ENCODE measurements at regions not wholly inside any gene's neighbourhood (a gene's known extent, or its start where the extent isn't known, plus 50 kb on each side); places are given as distances from the start of the nearest gene placed in this dataset.

DNA sequence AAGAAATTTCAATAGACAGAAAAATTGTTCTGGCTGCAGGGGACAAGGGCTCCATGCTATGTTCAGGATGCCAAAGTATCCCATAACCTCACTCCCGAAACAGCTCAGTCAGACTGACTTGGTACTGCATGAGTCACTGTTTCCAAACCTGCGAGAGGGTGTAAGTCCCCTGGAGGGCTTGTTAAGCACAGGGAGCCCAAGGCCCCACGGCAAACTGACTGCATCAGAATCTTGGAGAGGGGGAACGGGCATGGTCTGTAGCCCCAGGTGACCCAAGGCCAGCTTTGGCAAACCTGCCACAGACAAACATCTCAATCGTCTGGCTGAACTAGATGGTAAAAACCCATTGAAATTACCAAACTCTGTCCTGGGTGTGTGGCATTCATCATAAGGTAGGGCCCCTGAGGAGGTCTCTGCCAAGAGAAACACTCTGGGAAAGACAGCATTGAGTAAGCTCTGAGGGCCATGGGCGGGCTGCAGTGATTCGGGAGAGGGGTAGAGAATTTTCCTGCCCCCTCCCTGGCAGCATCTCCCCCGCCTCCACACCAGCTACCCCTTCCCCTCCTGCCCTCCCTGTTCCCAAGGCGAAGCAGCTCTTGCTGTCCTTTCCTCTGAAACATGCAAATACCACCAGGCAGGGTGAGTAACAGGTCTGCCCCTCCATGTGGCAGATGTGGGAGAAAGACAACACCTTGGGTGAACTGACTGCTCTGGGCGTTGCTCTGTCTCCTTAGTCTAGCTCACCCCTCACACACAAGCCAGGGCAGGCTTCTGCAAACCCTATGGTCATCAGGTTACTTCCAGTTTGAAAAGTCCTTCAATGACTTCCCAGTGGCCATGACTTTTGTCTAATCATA is 274.7 kb upstream of the SIX2 start:
- no peak overlapping the region for H3K27ac ChIP-seq (ENCODE audit: low read length)
- H3K9ac ChIP-seq (ENCODE audit: low read length), result no peak overlapping the region
- H3K4me1 ChIP-seq (ENCODE audit: control insufficient read depth, low read depth, low read length), result no peaks in the 10 kb centered on the region
- H3K9me3 ChIP-seq (ENCODE audit: control insufficient read depth, low read depth, low read length), result no peaks in the 10 kb centered on the region
- H3K4me3 ChIP-seq (ENCODE audit: low read length), result no peak overlapping the region
- H3K36me3 ChIP-seq (ENCODE audit: control insufficient read depth, low read depth, low read length), result no peaks in the 10 kb centered on the region
- H3K27me3 ChIP-seq (ENCODE audit: control insufficient read depth, insufficient read depth, low read length), result no peaks in the 10 kb centered on the region

DNA sequence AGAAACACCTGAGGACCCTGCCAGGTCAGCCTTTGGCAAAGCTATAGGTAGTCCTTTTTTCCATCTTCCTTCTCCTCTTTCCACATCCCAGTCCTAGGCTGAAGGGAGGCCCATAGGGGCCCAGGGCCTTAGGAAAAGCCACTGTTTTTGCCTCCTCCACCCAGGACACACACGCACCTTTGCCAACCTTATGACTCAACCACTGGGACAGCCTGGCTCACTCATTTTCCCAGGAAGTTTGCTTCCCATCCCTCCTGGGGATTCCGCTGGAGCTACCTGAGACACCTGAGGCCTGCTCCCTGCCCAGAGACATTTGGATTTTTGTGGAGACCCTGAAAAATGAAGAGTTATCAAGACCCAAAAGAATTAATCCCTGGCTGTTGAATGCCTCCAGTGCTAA is 273.4 kb upstream of the SIX2 start:
- H3K4me1 ChIP-seq (ENCODE audit: control insufficient read depth, low read depth, low read length), result no peaks in the 10 kb centered on the region
- no peak overlapping the region for H3K27ac ChIP-seq (ENCODE audit: low read length)
- no peak overlapping the region for H3K4me3 ChIP-seq (ENCODE audit: low read length)
- no peaks in the 10 kb centered on the region for H3K9me3 ChIP-seq (ENCODE audit: control insufficient read depth, low read depth, low read length)
- no peaks in the 10 kb centered on the region for H3K36me3 ChIP-seq (ENCODE audit: control insufficient read depth, low read depth, low read length)
- no peak overlapping the region for H3K9ac ChIP-seq (ENCODE audit: low read length)
- H3K27me3 ChIP-seq (ENCODE audit: control insufficient read depth, insufficient read depth, low read length), result no peaks in the 10 kb centered on the region

DNA sequence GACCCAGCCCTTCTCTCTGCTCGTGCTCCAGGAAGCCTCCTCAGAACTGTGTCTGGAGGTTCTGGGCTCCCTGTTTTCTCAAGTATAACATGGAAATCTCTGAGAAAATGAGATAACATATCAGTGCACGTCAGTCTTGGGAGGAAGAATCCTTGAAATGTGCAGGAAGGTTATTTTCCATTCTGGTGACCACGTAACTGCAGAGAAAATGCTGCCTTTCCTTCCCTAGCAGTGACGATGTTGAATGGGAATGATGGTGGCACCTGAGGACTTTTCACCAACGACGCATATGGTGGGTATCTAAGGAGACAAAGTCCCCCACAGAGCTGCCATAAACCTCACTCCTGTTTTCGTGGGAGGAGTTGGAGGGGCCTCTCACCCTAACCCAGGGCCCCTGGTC is 272.1 kb upstream of the SIX2 start:
- Histone ChIP-seq H3K27ac (ENCODE audit: low read length) (no peak overlapping the region), H3K9me3 (ENCODE audit: control insufficient read depth, low read depth, low read length) (no peaks in the 10 kb centered on the region), H3K27me3 (ENCODE audit: control insufficient read depth, insufficient read depth, low read length) (no peaks in the 10 kb centered on the region), H3K9ac (ENCODE audit: low read length) (no peak overlapping the region), H3K4me1 (ENCODE audit: control insufficient read depth, low read depth, low read length) (no peaks in the 10 kb centered on the region), H3K4me3 (ENCODE audit: low read length) (no peak overlapping the region), H3K36me3 (ENCODE audit: control insufficient read depth, low read depth, low read length) (no peaks in the 10 kb centered on the region)

DNA sequence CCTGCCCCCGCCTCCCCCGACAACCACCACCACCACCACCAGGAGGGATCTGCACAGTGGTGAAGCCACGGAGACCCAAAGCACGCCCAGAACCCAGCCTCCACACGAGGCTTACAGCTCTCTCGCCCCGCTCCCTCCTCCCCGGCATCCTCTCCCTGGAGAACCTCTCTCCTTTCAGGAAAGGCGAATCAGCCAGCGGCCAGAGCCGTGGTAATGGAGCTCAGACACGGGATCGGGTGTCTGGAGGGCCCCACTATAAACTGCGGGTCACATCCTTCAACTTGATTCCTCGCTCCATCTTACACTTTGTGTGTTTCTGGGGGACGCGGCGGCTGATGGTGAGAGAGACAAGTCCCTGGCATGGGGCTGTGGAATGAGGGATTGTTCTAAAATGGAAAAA is 271.5 kb upstream of the SIX2 start:
- no peaks in the 10 kb centered on the region for H3K4me1 ChIP-seq (ENCODE audit: control insufficient read depth, low read depth, low read length)
- H3K9ac ChIP-seq (ENCODE audit: low read length), result no peak overlapping the region
- H3K27ac ChIP-seq (ENCODE audit: low read length), result no peak overlapping the region
- H3K9me3 ChIP-seq (ENCODE audit: control insufficient read depth, low read depth, low read length), result no peaks in the 10 kb centered on the region
- no peaks in the 10 kb centered on the region for H3K36me3 ChIP-seq (ENCODE audit: control insufficient read depth, low read depth, low read length)
- H3K4me3 ChIP-seq (ENCODE audit: low read length), result no peak overlapping the region
- no peaks in the 10 kb centered on the region for H3K27me3 ChIP-seq (ENCODE audit: control insufficient read depth, insufficient read depth, low read length)

DNA sequence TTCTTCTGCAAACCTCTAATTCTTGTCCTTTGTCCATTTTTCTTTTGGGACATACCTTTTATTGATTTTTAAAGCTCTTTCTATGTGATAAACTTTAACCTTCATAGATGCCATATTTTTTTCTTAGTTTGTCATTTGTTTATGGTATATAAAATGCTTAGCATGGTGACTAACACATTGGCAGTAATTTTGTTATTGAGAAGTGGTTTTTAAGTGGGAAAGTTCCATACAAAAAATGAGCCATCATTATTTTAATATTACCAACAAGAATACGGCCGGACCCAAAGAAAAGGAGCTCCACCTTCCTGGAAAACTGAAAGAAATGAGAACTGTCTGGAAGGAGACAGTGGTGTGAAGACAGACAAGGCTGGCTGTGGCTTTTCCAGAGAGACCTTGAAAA is 270.1 kb upstream of the SIX2 start:
- Histone ChIP-seq H3K4me1 (ENCODE audit: control insufficient read depth, low read depth, low read length) (peaks cover 6% of the 10 kb centered on the region), H3K27me3 (ENCODE audit: control insufficient read depth, insufficient read depth, low read length) (no peaks in the 10 kb centered on the region), H3K9me3 (ENCODE audit: control insufficient read depth, low read depth, low read length) (no peaks in the 10 kb centered on the region), H3K9ac (ENCODE audit: low read length) (no peak overlapping the region), H3K36me3 (ENCODE audit: control insufficient read depth, low read depth, low read length) (no peaks in the 10 kb centered on the region), H3K27ac (ENCODE audit: low read length) (no peak overlapping the region), H3K4me3 (ENCODE audit: low read length) (no peak overlapping the region)

DNA sequence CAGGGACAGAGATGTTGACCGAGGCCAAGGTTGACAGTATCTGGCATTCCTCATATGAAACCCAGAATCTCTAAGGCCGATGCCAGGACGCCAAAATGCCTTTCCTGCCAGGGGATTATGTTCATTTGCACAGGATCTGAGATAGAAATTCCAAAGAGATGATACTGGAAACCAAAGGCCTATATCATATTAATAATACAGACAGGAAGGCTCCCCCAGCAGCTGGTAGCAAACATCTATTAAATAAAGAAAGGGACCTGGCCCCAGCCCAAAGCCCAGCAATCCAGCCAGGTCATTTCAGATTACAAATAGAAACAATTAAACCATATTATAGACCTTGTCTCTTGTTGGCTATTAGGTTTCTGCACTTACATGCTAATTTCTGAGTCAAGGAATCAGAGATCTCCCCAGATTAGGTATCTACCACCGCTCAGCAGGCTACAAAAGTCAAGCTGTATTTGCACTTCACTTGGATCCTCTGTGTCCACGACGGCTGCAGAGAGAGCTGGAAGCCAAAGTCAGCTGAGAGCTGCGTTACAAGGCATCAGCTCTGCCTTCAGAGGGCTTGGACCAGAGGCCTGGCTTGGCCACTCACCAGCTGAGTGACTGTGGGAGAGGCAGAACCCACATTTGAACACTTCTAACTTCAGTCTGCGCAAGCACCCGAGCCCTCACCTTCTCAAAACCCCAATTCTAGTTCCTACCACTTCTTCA is 269.3 kb upstream of the SIX2 start:
- no peaks in the 10 kb centered on the region for H3K9me3 ChIP-seq (ENCODE audit: control insufficient read depth, low read depth, low read length)
- H3K36me3 ChIP-seq (ENCODE audit: control insufficient read depth, low read depth, low read length), result no peaks in the 10 kb centered on the region
- no peak overlapping the region for H3K9ac ChIP-seq (ENCODE audit: low read length)
- no peak overlapping the region for H3K27ac ChIP-seq (ENCODE audit: low read length)
- no peaks in the 10 kb centered on the region for H3K27me3 ChIP-seq (ENCODE audit: control insufficient read depth, insufficient read depth, low read length)
- no peak overlapping the region for H3K4me3 ChIP-seq (ENCODE audit: low read length)
- H3K4me1 ChIP-seq (ENCODE audit: control insufficient read depth, low read depth, low read length), result peaks cover 14% of the 10 kb centered on the region

DNA sequence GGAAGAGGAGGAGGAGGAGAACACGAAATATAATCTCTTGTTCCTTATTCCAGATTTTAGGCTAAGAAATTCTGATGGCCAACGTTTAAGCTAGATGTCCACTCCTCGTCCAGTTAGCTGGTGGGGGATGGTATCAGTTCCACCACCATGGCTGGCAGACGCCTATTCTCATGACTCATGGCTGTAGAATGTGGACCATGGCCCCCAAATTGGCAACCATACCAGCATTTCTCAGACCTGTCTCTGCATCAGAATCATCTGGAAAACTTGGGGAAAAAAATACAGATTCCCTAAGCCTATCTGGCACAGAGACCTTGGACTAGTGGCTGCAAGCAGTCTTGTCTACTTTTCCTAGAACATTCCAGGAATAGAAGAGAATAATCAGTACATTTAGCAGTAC is 267.7 kb upstream of the SIX2 start:
- Histone ChIP-seq H3K4me3 (ENCODE audit: low read length) (no peak overlapping the region), H3K9me3 (ENCODE audit: control insufficient read depth, low read depth, low read length) (no peaks in the 10 kb centered on the region), H3K9ac (ENCODE audit: low read length) (no peak overlapping the region), H3K4me1 (ENCODE audit: control insufficient read depth, low read depth, low read length) (peaks cover 19% of the 10 kb centered on the region), H3K36me3 (ENCODE audit: control insufficient read depth, low read depth, low read length) (no peaks in the 10 kb centered on the region), H3K27me3 (ENCODE audit: control insufficient read depth, insufficient read depth, low read length) (no peaks in the 10 kb centered on the region), H3K27ac (ENCODE audit: low read length) (no peak overlapping the region)

DNA sequence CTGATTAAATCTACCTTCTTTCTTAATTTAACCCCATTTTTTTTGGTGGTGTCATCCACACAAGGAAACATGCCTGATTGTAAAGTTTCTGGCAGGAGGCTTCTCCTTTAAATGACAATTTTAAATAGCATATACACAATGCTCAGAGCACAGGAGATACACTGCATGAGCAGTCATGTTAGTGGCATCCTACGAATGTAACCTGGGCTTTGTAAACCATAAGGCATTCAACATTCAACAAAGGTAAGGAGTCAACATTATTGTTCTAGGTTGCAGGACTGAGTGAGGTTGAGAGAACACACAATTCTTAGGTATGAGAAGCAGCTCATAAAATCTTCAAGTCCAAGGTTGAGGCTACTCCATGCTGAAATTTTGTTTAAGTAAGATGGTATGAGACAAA is 266.6 kb upstream of the SIX2 start:
- Histone ChIP-seq H3K9ac (ENCODE audit: low read length) (no peak overlapping the region), H3K36me3 (ENCODE audit: control insufficient read depth, low read depth, low read length) (no peaks in the 10 kb centered on the region), H3K4me1 (ENCODE audit: control insufficient read depth, low read depth, low read length) (peaks cover 19% of the 10 kb centered on the region), H3K27me3 (ENCODE audit: control insufficient read depth, insufficient read depth, low read length) (no peaks in the 10 kb centered on the region), H3K27ac (ENCODE audit: low read length) (no peak overlapping the region), H3K9me3 (ENCODE audit: control insufficient read depth, low read depth, low read length) (no peaks in the 10 kb centered on the region), H3K4me3 (ENCODE audit: low read length) (no peak overlapping the region)

DNA sequence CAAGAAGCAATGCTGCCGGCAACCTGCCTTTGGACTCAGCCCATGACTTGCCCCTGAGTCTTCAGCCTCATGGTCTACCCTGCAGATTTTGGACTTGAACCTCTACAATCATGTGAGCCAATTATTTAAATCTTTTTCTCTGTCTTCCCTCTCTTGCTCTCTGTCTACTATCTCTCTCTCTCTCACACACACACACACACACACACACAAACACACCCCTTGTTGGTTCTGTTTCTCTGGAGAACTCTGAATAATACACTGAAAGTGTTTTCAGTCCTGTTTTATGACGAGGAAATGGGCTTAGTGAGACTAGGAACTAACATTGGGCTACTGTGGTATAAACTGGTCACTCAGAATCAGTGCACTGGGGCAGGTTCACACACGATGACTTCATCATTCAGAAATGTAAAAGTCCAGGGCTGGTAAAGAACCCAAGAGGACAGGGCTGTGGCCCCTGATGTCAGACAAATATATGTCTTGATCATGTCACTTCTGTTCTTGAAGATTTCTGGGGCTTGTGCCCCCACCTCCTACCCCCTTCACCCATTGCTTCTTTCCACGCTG is 266.1 kb upstream of the SIX2 start:
- H3K27ac ChIP-seq (ENCODE audit: low read length), result no peak overlapping the region
- no peaks in the 10 kb centered on the region for H3K9me3 ChIP-seq (ENCODE audit: control insufficient read depth, low read depth, low read length)
- H3K4me1 ChIP-seq (ENCODE audit: control insufficient read depth, low read depth, low read length), result peaks cover 19% of the 10 kb centered on the region
- H3K27me3 ChIP-seq (ENCODE audit: control insufficient read depth, insufficient read depth, low read length), result no peaks in the 10 kb centered on the region
- no peaks in the 10 kb centered on the region for H3K36me3 ChIP-seq (ENCODE audit: control insufficient read depth, low read depth, low read length)
- H3K9ac ChIP-seq (ENCODE audit: low read length), result no peak overlapping the region
- no peak overlapping the region for H3K4me3 ChIP-seq (ENCODE audit: low read length)

DNA sequence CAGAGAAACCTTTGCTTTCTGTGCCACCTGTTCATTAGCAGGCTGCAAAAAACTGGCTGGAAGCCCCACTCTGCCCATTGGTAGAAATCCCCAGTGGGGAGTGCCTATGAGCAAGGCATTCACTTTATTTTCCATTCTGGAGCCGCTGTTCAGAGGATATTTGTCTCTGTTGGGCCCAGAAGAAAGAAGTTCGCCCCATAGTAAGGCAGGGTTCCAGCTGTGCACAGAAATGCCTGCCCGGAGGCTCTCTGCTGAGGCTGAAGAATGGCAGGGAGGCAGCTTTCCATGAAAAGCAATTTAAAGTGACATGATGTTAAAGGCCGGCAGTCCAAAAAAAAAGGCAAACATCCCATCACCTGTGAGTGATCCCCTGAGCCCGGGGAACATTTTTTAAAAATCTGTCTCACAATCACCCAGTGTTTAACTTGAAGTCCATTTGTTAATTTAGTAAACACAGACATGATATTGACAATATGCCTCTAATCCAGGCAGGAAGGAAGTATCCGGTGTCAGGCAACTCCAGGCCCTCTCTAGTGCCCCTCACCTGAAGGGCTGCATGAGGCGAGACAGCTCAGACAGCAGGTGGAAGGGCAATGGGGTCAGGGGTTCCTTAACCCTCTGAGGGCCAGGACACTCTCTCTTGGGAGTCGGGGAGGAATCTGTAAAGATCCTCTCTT is 265.1 kb upstream of the SIX2 start:
- Histone ChIP-seq H3K9ac (ENCODE audit: low read length) (no peak overlapping the region), H3K9me3 (ENCODE audit: control insufficient read depth, low read depth, low read length) (no peaks in the 10 kb centered on the region), H3K27ac (ENCODE audit: low read length) (no peak overlapping the region), H3K4me3 (ENCODE audit: low read length) (no peak overlapping the region), H3K4me1 (ENCODE audit: control insufficient read depth, low read depth, low read length) (peaks cover 19% of the 10 kb centered on the region), H3K36me3 (ENCODE audit: control insufficient read depth, low read depth, low read length) (no peaks in the 10 kb centered on the region), H3K27me3 (ENCODE audit: control insufficient read depth, insufficient read depth, low read length) (no peaks in the 10 kb centered on the region)

DNA sequence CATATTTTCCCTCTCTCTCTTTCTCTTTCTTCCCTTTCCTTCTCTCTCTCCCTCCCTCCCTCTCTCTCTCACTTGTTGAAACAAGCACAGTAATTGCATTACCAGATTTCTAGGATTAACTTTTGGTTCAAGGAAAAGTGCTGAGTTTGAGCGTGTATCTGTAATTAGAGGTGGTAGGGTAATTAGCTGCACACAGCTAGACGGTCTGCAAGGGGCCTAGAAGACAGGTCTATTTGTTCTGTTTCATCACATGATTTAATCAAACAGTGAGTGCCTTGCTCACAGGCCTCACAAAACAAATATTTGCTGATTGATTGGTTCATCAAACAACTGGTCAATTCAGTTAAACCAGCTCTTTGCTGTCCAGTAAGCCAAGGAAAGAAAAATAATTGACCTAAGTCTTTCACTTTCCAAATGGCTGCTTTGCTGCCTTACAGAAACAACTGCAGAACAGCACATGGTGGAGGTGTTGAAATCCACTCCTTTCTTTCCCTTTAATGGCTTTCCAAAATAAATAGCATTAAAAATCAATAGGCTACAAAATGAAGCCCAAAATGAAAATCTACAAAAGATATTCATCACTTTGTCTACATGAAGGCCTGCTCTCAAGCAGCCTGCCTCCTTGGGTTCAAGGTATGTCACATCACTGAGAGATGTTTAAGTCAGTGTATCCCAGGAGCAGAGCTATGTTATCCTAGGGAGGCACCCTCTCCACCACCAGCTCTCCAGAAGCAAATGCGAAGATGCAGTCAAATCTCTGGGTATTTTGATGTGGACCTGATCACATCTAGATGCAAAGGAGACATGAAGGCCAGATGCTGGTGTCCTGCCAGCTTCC is 264.4 kb upstream of the SIX2 start:
- no peaks in the 10 kb centered on the region for H3K27me3 ChIP-seq (ENCODE audit: control insufficient read depth, insufficient read depth, low read length)
- peaks cover 19% of the 10 kb centered on the region for H3K4me1 ChIP-seq (ENCODE audit: control insufficient read depth, low read depth, low read length)
- no peaks in the 10 kb centered on the region for H3K9me3 ChIP-seq (ENCODE audit: control insufficient read depth, low read depth, low read length)
- no peak overlapping the region for H3K27ac ChIP-seq (ENCODE audit: low read length)
- no peak overlapping the region for H3K9ac ChIP-seq (ENCODE audit: low read length)
- H3K36me3 ChIP-seq (ENCODE audit: control insufficient read depth, low read depth, low read length), result no peaks in the 10 kb centered on the region
- H3K4me3 ChIP-seq (ENCODE audit: low read length), result no peak overlapping the region
